SK-N-SH (cell line): ENCODE measurements at regions not wholly inside any gene's neighbourhood (a gene's known extent, or its start where the extent isn't known, plus 50 kb on each side); places are given as distances from the start of the nearest gene placed in this dataset.

Experiments used
- CHD2 ChIP-seq: fragments of 150-350 bp; IDR thresholded peaks from 2 replicates; pipeline ENCODE4 v1.6.1; 2018; ENCODE audit warnings: low read length; ENCODE audit not compliant: partially characterized antibody
- ELF1 ChIP-seq: IDR thresholded peaks from 2 replicates; pipeline ENCODE4 v1.4.0; 2012
- EP300 ChIP-seq, 2 experiments: IDR thresholded peaks; 2 replicates each; pipeline versions ENCODE4 v1.4.0 to v1.6.1; 2012; ENCODE audit warnings: borderline replicate concordance in 1 of 2, low read depth in 1 of 2, low read length in 1 of 2
- FOSL2 ChIP-seq: IDR thresholded peaks from 2 replicates; pipeline ENCODE4 v1.4.0; 2012; ENCODE audit warnings: low read depth, mild to moderate bottlenecking, moderate library complexity, borderline replicate concordance
- FOXJ3 ChIP-seq: sonication (generic); formaldehyde crosslinking; IDR thresholded peaks from 2 replicates; pipeline ENCODE4 v1.5.1; 2020; ENCODE audit warnings: mild to moderate bottlenecking, missing genetic modification reagents
- FOXM1 ChIP-seq: IDR thresholded peaks from 2 replicates; pipeline ENCODE4 v1.4.0; 2012; ENCODE audit warnings: low read depth, mild to moderate bottlenecking
- GABPA ChIP-seq: IDR thresholded peaks from 2 replicates; pipeline ENCODE4 v1.4.0; 2012; ENCODE audit warnings: low read depth, mild to moderate bottlenecking
- GATA2 ChIP-seq: sonication (generic); formaldehyde crosslinking; IDR thresholded peaks from 2 replicates; pipeline ENCODE4 v1.5.0; 2020; ENCODE audit warnings: mild to moderate bottlenecking, missing genetic modification reagents
- MXI1 ChIP-seq: IDR thresholded peaks from 2 replicates; pipeline ENCODE4 v1.6.1; 2012; ENCODE audit warnings: mild to moderate bottlenecking, low read depth, low read length, improper control_type of control experiment
- NFIC ChIP-seq: IDR thresholded peaks from 2 replicates; pipeline ENCODE4 v1.4.0; 2012; ENCODE audit warnings: borderline replicate concordance
- NRF1 ChIP-seq: IDR thresholded peaks from 2 replicates; pipeline ENCODE4 v1.6.1; 2012; ENCODE audit warnings: low read depth, mild to moderate bottlenecking, low read length
- SIN3A ChIP-seq: IDR thresholded peaks from 2 replicates; pipeline ENCODE4 v1.6.1; 2012; ENCODE audit warnings: low read depth, mild to moderate bottlenecking, low read length, moderate library complexity, borderline replicate concordance
- SMC3 ChIP-seq: IDR thresholded peaks from 2 replicates; pipeline ENCODE4 v1.6.1; 2012; ENCODE audit warnings: low read depth, low read length, improper control_type of control experiment
- TAF1 ChIP-seq: IDR thresholded peaks from 2 replicates; pipeline ENCODE4 v1.6.1; 2012; ENCODE audit warnings: low read depth, mild to moderate bottlenecking, low read length, moderate library complexity, borderline replicate concordance
- TCF12 ChIP-seq: IDR thresholded peaks from 2 replicates; pipeline ENCODE4 v1.4.0; 2012
- TEAD4 ChIP-seq: IDR thresholded peaks from 2 replicates; pipeline ENCODE4 v1.4.0; 2012; ENCODE audit warnings: mild to moderate bottlenecking, borderline replicate concordance; ENCODE audit not compliant: insufficient read depth
- YY1 ChIP-seq: IDR thresholded peaks from 2 replicates; pipeline ENCODE4 v1.4.0; 2012; ENCODE audit warnings: low read depth, mild to moderate bottlenecking
- TF ChIP-seq, protein P1 (sequence below): fragments of 200-600 bp; sonication (generic); IDR thresholded peaks from 2 replicates; pipeline ENCODE4 v1.6.1; 2017; ENCODE audit warnings: antibody characterized with exemption, mild to moderate bottlenecking, moderate library complexity
- TF ChIP-seq, protein P2 (sequence below): IDR thresholded peaks from 2 replicates; pipeline ENCODE4 v1.4.0; 2012; ENCODE audit warnings: low read depth, borderline replicate concordance
- TF ChIP-seq, protein P3 (sequence below): IDR thresholded peaks from 2 replicates; pipeline ENCODE4 v1.4.0; 2012; ENCODE audit warnings: low read depth, borderline replicate concordance
- TF ChIP-seq, protein P4 (sequence below): fragments of 150-350 bp; IDR thresholded peaks from 2 replicates; pipeline ENCODE4 v1.6.1; 2016; ENCODE audit warnings: mild to moderate bottlenecking, low read depth, low read length

DNA sequence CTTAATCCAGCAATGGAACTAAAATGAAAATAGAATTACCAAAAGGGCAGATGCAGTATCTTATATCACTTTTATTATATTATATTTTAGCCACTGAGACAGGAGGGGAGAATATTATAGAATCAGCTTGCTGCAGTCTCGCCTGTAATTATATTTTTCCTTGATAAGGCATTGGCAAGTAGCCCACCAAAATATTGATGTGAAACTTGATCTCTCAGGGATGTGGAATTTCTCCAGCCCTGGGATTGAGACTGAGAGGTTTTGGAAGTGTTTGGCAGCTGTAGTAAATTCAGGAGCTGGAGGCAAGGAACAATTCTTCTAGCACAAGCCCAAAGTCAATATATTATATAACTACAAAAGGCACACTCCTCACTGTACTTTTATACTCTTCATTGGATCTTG is 142.1 kb upstream of the ADAMTSL1 start (continued):
- TF ChIP-seq, protein P1, sequence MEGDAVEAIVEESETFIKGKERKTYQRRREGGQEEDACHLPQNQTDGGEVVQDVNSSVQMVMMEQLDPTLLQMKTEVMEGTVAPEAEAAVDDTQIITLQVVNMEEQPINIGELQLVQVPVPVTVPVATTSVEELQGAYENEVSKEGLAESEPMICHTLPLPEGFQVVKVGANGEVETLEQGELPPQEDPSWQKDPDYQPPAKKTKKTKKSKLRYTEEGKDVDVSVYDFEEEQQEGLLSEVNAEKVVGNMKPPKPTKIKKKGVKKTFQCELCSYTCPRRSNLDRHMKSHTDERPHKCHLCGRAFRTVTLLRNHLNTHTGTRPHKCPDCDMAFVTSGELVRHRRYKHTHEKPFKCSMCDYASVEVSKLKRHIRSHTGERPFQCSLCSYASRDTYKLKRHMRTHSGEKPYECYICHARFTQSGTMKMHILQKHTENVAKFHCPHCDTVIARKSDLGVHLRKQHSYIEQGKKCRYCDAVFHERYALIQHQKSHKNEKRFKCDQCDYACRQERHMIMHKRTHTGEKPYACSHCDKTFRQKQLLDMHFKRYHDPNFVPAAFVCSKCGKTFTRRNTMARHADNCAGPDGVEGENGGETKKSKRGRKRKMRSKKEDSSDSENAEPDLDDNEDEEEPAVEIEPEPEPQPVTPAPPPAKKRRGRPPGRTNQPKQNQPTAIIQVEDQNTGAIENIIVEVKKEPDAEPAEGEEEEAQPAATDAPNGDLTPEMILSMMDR, result no peak
- TF ChIP-seq SMC3 (no peak), NFIC (peak; percentile 65; the same call in 1 of the 2 replicates), TCF12 (peak; percentile 45), SIN3A (no peak), ELF1 (no peak), TEAD4 (no peak), YY1 (no peak), FOXM1 (no peak), EP300 (IDR thresholded peaks at IDR 0.05; ENCODE audit: borderline replicate concordance in 1 of 2, low read depth in 1 of 2, low read length in 1 of 2) (peak; percentile 22 to 32; a peak in 1 of 4 replicates), GABPA (no peak), NRF1 (no peak), TAF1 (no peak), FOXJ3 (CRISPR knock-in tag) (no peak), CHD2 (no peak), GATA2 (CRISPR knock-in tag) (peak; percentile 50; the same call in 1 of the 2 replicates), FOSL2 (no peak), MXI1 (no peak)
- TF ChIP-seq, protein P2, sequence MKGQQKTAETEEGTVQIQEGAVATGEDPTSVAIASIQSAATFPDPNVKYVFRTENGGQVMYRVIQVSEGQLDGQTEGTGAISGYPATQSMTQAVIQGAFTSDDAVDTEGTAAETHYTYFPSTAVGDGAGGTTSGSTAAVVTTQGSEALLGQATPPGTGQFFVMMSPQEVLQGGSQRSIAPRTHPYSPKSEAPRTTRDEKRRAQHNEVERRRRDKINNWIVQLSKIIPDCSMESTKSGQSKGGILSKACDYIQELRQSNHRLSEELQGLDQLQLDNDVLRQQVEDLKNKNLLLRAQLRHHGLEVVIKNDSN, result no peak
- TF ChIP-seq, protein P3, sequence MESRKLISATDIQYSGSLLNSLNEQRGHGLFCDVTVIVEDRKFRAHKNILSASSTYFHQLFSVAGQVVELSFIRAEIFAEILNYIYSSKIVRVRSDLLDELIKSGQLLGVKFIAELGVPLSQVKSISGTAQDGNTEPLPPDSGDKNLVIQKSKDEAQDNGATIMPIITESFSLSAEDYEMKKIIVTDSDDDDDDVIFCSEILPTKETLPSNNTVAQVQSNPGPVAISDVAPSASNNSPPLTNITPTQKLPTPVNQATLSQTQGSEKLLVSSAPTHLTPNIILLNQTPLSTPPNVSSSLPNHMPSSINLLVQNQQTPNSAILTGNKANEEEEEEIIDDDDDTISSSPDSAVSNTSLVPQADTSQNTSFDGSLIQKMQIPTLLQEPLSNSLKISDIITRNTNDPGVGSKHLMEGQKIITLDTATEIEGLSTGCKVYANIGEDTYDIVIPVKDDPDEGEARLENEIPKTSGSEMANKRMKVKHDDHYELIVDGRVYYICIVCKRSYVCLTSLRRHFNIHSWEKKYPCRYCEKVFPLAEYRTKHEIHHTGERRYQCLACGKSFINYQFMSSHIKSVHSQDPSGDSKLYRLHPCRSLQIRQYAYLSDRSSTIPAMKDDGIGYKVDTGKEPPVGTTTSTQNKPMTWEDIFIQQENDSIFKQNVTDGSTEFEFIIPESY, result no peak
- TF ChIP-seq, protein P4, sequence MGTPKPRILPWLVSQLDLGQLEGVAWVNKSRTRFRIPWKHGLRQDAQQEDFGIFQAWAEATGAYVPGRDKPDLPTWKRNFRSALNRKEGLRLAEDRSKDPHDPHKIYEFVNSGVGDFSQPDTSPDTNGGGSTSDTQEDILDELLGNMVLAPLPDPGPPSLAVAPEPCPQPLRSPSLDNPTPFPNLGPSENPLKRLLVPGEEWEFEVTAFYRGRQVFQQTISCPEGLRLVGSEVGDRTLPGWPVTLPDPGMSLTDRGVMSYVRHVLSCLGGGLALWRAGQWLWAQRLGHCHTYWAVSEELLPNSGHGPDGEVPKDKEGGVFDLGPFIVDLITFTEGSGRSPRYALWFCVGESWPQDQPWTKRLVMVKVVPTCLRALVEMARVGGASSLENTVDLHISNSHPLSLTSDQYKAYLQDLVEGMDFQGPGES, result no peak
- TF ChIP-seq, all 33 proteins: peak for 8
